Activated naive CD4-positive, alpha-beta T cell (primary cell): ENCODE measurements at regions not wholly inside any gene's neighbourhood (a gene's known extent, or its start where the extent isn't known, plus 50 kb on each side); places are given as distances from the start of the nearest gene placed in this dataset.

Experiments
- DNase-seq, 4 experiments: peaks; one replicate each; lab custom pipeline; 2025; lab: John Stamatoyannopoulos, UW

GRCh38 chr14:104425171-104425681 lies 154.3 kb upstream of the C14orf180 start:
- DNase-seq: no peak

DNA sequence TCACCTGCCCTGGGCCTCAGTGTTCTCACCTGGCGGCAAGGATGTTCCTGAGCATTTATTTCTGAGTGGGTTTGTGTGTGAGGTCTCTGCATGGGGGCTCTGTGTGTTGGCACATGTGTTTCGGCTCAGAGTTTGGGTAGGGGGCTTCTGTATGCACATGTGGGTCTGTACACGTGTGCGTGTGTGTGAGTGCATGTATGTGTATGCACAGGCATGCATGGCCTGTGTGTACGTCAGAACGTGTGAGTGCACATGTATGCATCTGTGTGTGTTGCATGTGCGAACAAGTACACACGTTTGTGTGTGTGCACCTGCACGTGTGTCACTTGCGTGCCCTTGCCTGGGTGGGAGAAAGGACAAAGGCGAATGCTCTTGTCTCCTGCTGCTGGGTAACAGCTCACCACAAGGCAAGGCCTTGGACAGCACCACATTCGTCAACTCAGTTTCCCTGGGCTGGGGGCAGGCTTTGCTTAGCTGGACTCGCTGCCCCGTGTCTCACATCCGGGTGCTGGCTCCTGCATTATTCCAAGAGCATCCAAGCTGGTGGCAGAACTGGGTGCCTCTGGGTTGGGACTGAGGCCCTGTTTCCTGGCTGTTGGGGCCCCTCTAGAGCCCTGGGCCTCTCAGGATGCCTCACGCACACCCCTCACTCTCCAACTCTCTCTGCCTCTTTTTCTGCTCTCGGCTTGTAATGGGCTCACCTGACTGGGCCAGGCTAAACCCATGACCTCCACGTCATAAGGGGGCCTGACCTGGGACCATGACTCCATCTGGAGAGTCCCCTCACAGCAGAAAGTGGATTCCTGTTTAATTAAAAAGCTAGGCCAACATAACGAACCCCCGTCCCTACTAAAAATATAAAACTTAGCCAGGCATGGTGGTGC lies 153.6 kb upstream of the C14orf180 start:
- DNase-seq: no peak

- DNase-seq: no peak
These were observed 152.3 kb upstream of the C14orf180 start for GRCh38 chr14:104427131-104427851.

DNA sequence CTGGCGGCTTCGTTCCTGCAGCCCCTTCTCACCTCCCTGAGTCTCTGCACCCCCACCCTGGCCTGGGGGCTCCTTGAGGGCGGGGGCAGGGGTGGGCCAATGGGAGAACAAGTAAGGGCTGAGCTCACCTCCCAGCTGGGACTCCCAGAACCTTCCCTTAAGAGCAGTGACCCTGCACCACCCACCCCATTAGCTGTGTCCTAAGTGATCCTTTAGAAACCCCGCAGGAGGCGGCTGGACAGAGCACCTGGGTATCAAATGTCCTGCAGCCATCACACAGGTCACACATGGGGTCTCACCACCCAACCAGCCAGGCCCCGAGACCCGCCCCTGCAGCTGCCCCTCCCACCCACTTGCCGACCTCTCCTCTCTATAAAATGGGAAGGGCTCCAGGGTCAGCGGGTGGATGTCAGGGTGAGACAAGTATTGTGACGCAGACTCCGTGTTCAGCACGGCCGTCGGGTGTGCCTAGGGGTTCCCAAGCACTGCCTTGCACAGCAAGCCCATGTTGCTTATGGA lies 151.2 kb upstream of the C14orf180 start:
- no peak for DNase-seq

DNA sequence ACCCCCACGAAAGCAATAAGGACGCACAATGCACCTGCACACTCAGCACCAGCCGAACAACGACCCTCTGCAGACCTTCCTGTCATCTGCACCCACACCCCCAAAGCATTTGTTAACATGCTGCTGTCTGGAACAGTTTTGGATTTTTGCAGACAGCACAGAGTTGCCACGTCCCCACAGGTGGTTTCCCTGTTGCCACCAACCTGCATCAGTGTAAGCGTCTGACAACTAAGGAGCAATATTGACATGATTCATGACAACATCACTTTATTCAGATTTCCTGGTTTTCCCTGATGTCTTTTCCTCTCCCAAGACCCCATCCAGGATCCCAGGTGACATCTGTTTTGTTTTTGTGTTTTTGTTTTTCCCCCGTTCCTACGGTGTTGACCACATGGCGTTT lies 150.7 kb upstream of the C14orf180 start:
- no peak for DNase-seq

DNA sequence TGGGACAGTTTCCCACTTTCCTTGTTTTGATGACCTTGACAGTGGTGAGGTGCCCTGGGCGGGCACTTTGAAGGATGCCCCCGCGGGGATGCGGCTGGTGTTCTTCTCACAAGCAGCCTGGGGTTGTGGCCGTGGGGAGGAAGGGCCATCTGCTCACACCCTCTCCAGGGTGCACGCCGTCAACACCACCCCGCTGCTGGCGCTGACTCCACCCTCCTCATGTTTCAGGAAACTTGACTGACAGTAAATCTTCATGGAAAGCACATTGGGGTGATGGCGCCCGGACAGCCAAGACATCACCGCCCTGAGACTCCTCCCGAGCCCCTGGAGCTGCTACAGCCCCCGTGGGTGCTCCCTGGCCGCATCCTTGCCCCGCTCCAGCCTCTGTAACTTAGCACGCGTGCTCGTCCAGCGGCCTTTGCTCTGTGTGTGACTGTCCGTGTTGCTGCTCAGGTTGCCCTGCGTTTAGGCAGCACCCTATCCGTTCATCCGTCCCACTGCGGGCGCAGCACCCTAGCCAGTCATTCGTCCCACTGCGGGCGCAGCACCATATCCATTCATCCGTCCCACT lies 150.2 kb upstream of the C14orf180 start:
- no peak for DNase-seq

GRCh38 chr14:104431351-104431928 lies 148.1 kb upstream of the C14orf180 start:
- DNase-seq: no peak

- DNase-seq: no peak
These were observed 147.5 kb upstream of the C14orf180 start for GRCh38 chr14:104431929-104432541.

GRCh38 chr14:104432611-104433231 lies 146.8 kb upstream of the C14orf180 start:
- no peak for DNase-seq

- DNase-seq: no peak
These were observed 146.0 kb upstream of the C14orf180 start for GRCh38 chr14:104433401-104434213.

DNA sequence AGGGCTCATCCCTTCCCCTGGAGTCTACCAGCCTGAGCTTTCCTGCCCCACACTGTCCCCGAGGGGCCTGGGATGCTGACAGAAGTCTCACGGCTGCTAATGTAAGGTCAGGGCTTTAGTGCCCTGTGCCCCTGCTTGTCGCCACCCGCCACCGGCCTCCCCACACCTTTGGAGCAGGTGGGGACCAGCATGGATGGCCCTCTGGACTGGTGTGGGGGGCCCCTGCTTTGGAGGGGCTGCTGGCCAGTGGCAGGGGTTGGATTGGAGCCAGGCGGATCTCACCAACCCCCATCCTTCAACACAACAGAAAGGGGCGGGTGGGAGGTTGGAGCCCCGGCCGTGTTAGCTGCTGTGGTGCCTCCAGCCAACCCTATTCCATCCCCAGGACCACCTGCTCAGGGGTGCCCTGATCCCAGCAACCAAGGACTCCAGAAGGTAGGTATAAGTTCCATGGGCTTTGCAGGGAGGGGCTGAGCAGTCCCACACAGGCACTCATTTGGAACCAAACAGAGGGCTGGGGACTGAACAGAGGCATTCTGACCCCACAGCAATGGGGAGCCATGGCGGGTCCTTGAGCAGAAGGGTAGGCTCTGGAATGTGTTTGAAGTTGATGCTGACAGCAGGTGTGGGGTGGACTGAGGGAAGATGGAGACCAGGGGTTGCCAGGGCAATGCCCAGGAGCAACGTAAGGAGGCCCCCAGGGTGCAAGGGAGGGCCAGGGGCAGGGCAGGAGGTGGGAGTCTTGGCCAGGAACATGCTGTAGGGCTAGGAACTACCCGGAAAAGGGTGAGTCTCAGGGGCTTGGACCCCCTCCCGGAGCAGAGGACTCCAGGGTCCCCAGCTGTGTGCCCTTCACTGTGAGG lies 145.1 kb upstream of the C14orf180 start:
- no peak for DNase-seq

GRCh38 chr14:104435147-104436046 lies 144.2 kb upstream of the C14orf180 start:
- DNase-seq: no peak

GRCh38 chr14:104436047-104436591 lies 143.4 kb upstream of the C14orf180 start:
- no peak for DNase-seq

DNA sequence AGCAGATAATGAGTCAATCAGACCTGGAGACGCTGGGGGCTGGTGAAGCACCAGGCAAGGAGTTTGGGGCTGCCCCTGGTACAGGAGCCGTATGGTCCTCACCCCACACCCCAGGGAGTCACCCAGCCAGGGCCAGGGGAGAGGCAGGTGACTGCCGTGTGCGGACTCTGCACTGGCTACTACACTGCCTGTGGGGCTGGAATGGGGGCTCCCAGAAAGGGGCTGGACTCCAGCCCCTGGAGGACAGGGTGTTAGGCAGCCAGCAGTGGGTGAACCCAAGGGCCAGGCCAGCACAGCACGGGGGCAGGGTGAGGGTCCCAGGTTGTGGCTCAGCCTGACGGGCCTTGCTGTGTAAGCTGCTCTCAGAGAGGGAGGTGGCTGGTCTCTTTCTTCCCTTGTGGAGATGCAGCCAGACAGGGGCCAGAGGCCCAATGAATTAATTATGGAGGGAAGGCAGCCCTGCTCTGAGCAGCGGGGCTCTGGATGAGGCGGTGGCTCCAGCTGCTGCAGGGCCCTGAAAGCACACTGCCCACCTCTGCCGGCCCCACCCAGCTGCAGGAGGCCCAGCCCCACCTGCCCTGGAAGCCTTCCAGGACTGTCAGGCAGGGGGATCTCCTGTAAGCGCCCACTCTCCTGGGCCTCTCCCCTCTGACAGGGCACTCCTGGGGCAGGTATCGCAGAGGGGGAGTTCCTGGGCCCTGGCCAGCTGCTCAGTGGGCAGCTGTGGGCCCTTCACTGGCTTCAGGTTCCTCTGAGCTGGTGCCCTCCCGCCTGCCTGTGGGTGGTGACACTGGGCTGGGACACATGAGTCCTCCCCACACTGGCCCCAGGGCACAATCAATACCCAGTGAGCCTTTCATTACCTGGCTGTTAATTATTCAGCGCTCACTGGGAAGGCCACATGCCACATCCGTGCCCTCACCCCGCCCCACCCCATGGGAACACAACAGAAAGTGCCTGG lies 142.5 kb upstream of the C14orf180 start:
- no peak for DNase-seq

- no peak for DNase-seq
These were observed 141.9 kb upstream of the C14orf180 start for GRCh38 chr14:104437703-104438102.

GRCh38 chr14:104438166-104438887 lies 141.2 kb upstream of the C14orf180 start:
- DNase-seq: no peak
